ENCODE measurements at regions not wholly inside any gene's neighbourhood (a gene's known extent, or its start where the extent isn't known, plus 50 kb on each side); places are given as distances from the start of the nearest gene placed in this dataset.

GRCh38 chr3:94978084-94978483 is 915.2 kb downstream of the NSUN3 start:
- no peaks in the 10 kb centered on the region for H3K9me3 ChIP-seq (ENCODE audit: low read length)
- H3K4me1 ChIP-seq (ENCODE audit: insufficient read depth, low read length, severe bottlenecking) = no peaks in the 10 kb centered on the region
- H3K4me2 ChIP-seq (ENCODE audit: low read length) = no peak overlapping the region
- H3K9me2 ChIP-seq (ENCODE audit: low read depth, low read length) = no peaks in the 10 kb centered on the region
- H3F3A ChIP-seq (ENCODE audit: insufficient read depth, low read length) = no peaks in the 10 kb centered on the region
- H3K79me2 ChIP-seq (ENCODE audit: insufficient read depth, low read length) = no peaks in the 10 kb centered on the region
- no peak overlapping the region for H3K4me3 ChIP-seq (ENCODE audit: low read depth, low read length, poor library complexity, severe bottlenecking)
- no peak overlapping the region for H3K27ac ChIP-seq (ENCODE audit: low read depth, low read length, poor library complexity, severe bottlenecking)
- H2AFZ ChIP-seq (ENCODE audit: low read length) = no peak overlapping the region
- TF ChIP-seq EZH2 (IDR thresholded peaks at IDR 0.05; ENCODE audit: borderline replicate concordance, low read length) (no peak), CTCF (IDR thresholded peaks at IDR 0.05; ENCODE audit: low read length) (no peak)
- no peak overlapping the region for H3K9ac ChIP-seq (ENCODE audit: low read length)
- H3K36me3 ChIP-seq (ENCODE audit: insufficient read depth, low read length) = no peaks in the 10 kb centered on the region
- no peaks in the 10 kb centered on the region for H3K27me3 ChIP-seq (ENCODE audit: insufficient read depth, low read length)
- no peaks in the 10 kb centered on the region for H4K20me1 ChIP-seq (ENCODE audit: insufficient read depth, low read length)

DNA sequence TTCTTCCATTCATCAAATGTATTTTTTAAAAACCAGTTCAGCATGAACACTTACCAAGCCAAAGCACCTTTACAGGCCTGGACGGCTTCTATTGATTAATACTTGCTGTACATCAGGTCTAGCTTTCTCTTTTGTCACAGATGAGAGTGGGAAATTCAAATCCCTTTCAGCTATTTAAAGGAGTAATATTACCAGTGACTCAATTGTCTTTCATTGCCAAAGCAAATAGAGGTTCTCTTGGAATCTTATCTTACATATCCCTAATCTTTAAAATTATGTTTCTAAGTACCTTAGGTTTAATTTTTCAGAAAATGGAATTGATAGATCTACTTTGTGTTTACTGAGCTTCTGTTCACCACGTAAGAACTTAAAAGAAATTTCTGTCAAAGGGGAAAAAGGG is 922.9 kb downstream of the NSUN3 start:
- Histone ChIP-seq H3K27ac (ENCODE audit: low read depth, low read length, poor library complexity, severe bottlenecking) (no peak overlapping the region), H3K4me1 (ENCODE audit: insufficient read depth, low read length, severe bottlenecking) (no peaks in the 10 kb centered on the region), H3K9me2 (ENCODE audit: low read depth, low read length) (no peaks in the 10 kb centered on the region), H3K4me3 (ENCODE audit: low read depth, low read length, poor library complexity, severe bottlenecking) (no peak overlapping the region), H3K36me3 (ENCODE audit: insufficient read depth, low read length) (no peaks in the 10 kb centered on the region), H3K4me2 (ENCODE audit: low read length) (no peak overlapping the region), H3K9ac (ENCODE audit: low read length) (no peak overlapping the region), H3K79me2 (ENCODE audit: insufficient read depth, low read length) (no peaks in the 10 kb centered on the region), H4K20me1 (ENCODE audit: insufficient read depth, low read length) (no peaks in the 10 kb centered on the region), H3K27me3 (ENCODE audit: insufficient read depth, low read length) (no peaks in the 10 kb centered on the region), H3K9me3 (ENCODE audit: low read length) (no peaks in the 10 kb centered on the region), H2AFZ (ENCODE audit: low read length) (no peak overlapping the region), H3F3A (ENCODE audit: insufficient read depth, low read length) (no peaks in the 10 kb centered on the region)
- TF ChIP-seq EZH2 (IDR thresholded peaks at IDR 0.05; ENCODE audit: borderline replicate concordance, low read length) = no peak
- TF ChIP-seq CTCF (IDR thresholded peaks at IDR 0.05; ENCODE audit: low read length) = no peak

DNA sequence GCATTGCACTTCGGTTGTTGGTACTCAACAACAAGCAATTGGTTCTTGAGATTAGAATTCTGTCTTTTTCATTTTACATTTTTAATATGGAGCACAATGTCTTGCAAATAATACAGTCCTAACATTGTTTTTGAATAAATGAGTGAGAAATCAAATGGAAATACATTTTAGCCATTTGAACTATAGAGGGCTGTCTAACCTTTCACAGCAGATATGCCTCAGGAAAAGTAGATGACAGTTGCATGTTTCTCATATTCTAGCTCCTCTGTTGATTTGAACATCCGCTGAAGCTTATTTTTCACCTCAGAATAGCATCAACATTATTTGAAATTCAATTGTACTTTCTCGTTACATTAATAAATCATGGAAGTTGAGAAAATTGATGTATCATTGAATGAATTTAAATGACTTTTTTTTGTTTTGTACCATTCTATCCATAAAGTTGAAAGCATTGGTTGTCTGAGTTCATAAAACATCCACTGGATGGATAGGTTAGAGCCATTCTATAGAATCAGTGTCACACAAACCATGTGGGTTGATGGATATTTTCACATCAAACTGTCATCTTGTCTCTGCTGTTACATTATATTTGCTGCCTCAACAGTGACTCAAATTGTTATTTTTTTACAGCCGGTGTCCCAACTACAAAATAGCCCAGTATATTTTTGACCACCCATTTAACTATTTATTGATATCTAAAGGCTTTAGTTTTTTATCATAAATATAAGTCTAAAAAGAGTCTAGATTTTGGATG is 928.3 kb downstream of the NSUN3 start:
- Histone ChIP-seq H3K27ac (ENCODE audit: low read depth, low read length, poor library complexity, severe bottlenecking) (no peak overlapping the region), H3K4me2 (ENCODE audit: low read length) (no peak overlapping the region), H3K4me1 (ENCODE audit: insufficient read depth, low read length, severe bottlenecking) (no peaks in the 10 kb centered on the region), H3K9me3 (ENCODE audit: low read length) (no peaks in the 10 kb centered on the region), H3F3A (ENCODE audit: insufficient read depth, low read length) (no peaks in the 10 kb centered on the region), H2AFZ (ENCODE audit: low read length) (no peak overlapping the region), H3K9me2 (ENCODE audit: low read depth, low read length) (no peaks in the 10 kb centered on the region), H3K36me3 (ENCODE audit: insufficient read depth, low read length) (no peaks in the 10 kb centered on the region), H3K79me2 (ENCODE audit: insufficient read depth, low read length) (no peaks in the 10 kb centered on the region), H3K27me3 (ENCODE audit: insufficient read depth, low read length) (no peaks in the 10 kb centered on the region), H3K9ac (ENCODE audit: low read length) (no peak overlapping the region), H4K20me1 (ENCODE audit: insufficient read depth, low read length) (no peaks in the 10 kb centered on the region), H3K4me3 (ENCODE audit: low read depth, low read length, poor library complexity, severe bottlenecking) (no peak overlapping the region)
- TF ChIP-seq CTCF (IDR thresholded peaks at IDR 0.05; ENCODE audit: low read length) = no peak
- no peak for TF ChIP-seq EZH2 (IDR thresholded peaks at IDR 0.05; ENCODE audit: borderline replicate concordance, low read length)
